ENCODE measurements at regions not wholly inside any gene's neighbourhood (a gene's known extent, or its start where the extent isn't known, plus 50 kb on each side); places are given as distances from the start of the nearest gene placed in this dataset.

GRCh38 chr3:163462446-163462845 lies 1615.8 kb downstream of the SI start:
- no peak for TF ChIP-seq CTCF (IDR thresholded peaks at IDR 0.05; ENCODE audit: low read length)
- TF ChIP-seq EZH2 (IDR thresholded peaks at IDR 0.05; ENCODE audit: borderline replicate concordance, low read length) = no peak
